Heart left ventricle (tissue), 16 donors: ENCODE measurements at regions not wholly inside any gene's neighbourhood (a gene's known extent, or its start where the extent isn't known, plus 50 kb on each side); places are given as distances from the start of the nearest gene placed in this dataset.

Experiments
- ATAC-seq, 4 donors: fragments of 200-7000 bp; cut with Tn5 transposase; one replicate each; pipeline ENCODE4 v1.9.1; 2020 to 2022; ENCODE audit warnings: moderate library complexity in 4 of 4, mild to moderate bottlenecking in 3 of 4, moderate number of reproducible peaks in 1 of 4
- DNase-seq, 5 donors: peaks; one replicate each; pipeline ENCODE4 v3.0.0-alpha.2; 2020
- H3K27ac ChIP-seq, 12 donors: fragments of 200-600 bp; sonication (generic) in 4 of 12; one replicate each; pipeline versions ENCODE4 v1.5.0 to v1.8.0; 2016 to 2022; ENCODE audit warnings: mild to moderate bottlenecking in 2 of 12
- H3K27me3 ChIP-seq, 9 donors: fragments of 200-600 bp; sonication (generic) in 2 of 9; one replicate each; pipeline versions ENCODE4 v1.5.1 to v1.8.0; 2016 to 2022; ENCODE audit warnings: mild to moderate bottlenecking in 3 of 9
- H3K36me3 ChIP-seq, 9 donors: fragments of 200-600 bp; sonication (generic) in 2 of 9; one replicate each; pipeline versions ENCODE4 v1.5.0 to v1.8.0; 2018 to 2022; ENCODE audit warnings: mild to moderate bottlenecking in 2 of 9
- H3K4me1 ChIP-seq, 12 donors: fragments of 200-600 bp; sonication (generic) in 4 of 12; one replicate each; pipeline versions ENCODE4 v1.5.0 to v1.8.0; 2016 to 2022; ENCODE audit warnings: mild to moderate bottlenecking in 3 of 12
- H3K4me3 ChIP-seq, 12 donors: fragments of 200-600 bp; sonication (generic) in 4 of 12; one replicate each; pipeline versions ENCODE4 v1.5.0 to v1.8.0; 2017 to 2022; ENCODE audit warnings: mild to moderate bottlenecking in 9 of 12, moderate library complexity in 4 of 12
- H3K9me3 ChIP-seq, 12 donors: fragments of 200-600 bp; sonication (generic) in 4 of 12; one replicate each; pipeline versions ENCODE4 v1.5.0 to v1.8.0; 2016 to 2022; ENCODE audit warnings: mild to moderate bottlenecking in 1 of 12
- POLR2A ChIP-seq, 2 donors: fragments of 450-650 bp; IDR thresholded peaks; one replicate each; pipeline ENCODE4 v1.6.1; 2017; ENCODE audit warnings: antibody characterized with exemption in 2 of 2, mild to moderate bottlenecking in 2 of 2, moderate library complexity in 2 of 2
- WGBS, 4 donors: extraction: QIAGEN DNeasy Blood & Tissue Kit in 2 of 4; methylation state at CpG; one replicate each; pipeline versions ENCODE4 v1.1.5 to v1.1.7; 2013 to 2018; 5-methylcytosine and 5-hydroxymethylcytosine counted together
- intact Hi-C, 10 donors: fragments of 100-400 bp; cut with DNase I; formaldehyde crosslinking; loops; one replicate each; pipeline versions ENCODE4 v1.11.1 to v1.14.2; 2022
- TF ChIP-seq, protein P1 (sequence below), 12 donors: fragments of 200-600 bp; sonication (generic) in 4 of 12; IDR thresholded peaks; one replicate each; pipeline versions ENCODE4 v1.5.0 to v1.8.0; 2018 to 2022; ENCODE audit warnings: antibody characterized with exemption in 12 of 12, mild to moderate bottlenecking in 5 of 12
- donor health status: ischemic (EF 13 %, LVEDD 7.1; RV severe dilation, severe dysfunction).
- donor health status: healthy with polysubstance abuse.
- donor health status: DM: no; HTN: yes; CAD: no.
- donor health status: DM: no; HTN: no; CAD: no.
- donor health status: ischemic (EF 25% LVEDD 6.9; RV normal size, moderate dysfunction).
- donor health status: ischemic (EF 25% LVEDD 5.7; RV mildly dilated, moderate dysfunction).
- donor health status: healthy.
- donor health status: DM: yes; HTN: yes; CAD: no.
- donor health status: ischemic (EF 35%, LVEDD 5.7; RV mildly dilated, moderate dysfunction).
- donor health status: nonischemic (EF 11% LVEDD 7.7; RV severe dilation, severe dysfunction).
- donor health status: DM: yes; HTN: yes; CAD: no.
- donor health status: PGD.
- donor health status: ischemic (EF 29% LVEDD 5.4; RV normal size, mild dysfunction).
- donor health status: nonischemic (EF 23%, LVEDD 6.1; RV moderate dilation, normal function).

DNA sequence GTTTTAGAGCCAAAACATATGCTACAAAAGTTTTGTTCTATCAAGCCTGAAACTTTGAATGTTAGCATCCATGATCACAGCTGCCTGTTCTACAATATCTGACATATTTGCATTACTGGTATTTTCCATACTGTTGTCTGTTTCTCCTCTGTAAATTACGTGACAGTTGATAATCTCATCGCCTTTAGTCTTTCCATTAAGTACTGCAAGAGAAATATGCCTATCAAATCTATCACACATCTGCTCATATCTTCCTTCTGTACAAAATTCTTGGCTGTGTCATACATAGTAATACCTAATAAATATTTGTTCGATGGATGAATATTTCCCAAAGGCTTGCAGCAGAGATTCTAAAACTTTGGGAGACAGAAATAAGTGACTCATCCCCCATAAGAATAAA lies 717.3 kb downstream of the OTOL1 start:
- H3K4me3 ChIP-seq, result no peak overlapping the region
- H3K9me3 ChIP-seq, result no peaks in the 10 kb centered on the region
- intact Hi-C loops, result no loop called here
- 69 to 75% (median 73%) methylated on average over 3 of the region's 3 CpGs for WGBS, 4 donors
- peaks cover 0 to 10% (median 0%) of the 10 kb centered on the region in 12 donors for H3K4me1 ChIP-seq
- ATAC-seq, result no peak
- no peak for TF ChIP-seq POLR2A (IDR thresholded peaks at IDR 0.05)
- TF ChIP-seq, protein P1, sequence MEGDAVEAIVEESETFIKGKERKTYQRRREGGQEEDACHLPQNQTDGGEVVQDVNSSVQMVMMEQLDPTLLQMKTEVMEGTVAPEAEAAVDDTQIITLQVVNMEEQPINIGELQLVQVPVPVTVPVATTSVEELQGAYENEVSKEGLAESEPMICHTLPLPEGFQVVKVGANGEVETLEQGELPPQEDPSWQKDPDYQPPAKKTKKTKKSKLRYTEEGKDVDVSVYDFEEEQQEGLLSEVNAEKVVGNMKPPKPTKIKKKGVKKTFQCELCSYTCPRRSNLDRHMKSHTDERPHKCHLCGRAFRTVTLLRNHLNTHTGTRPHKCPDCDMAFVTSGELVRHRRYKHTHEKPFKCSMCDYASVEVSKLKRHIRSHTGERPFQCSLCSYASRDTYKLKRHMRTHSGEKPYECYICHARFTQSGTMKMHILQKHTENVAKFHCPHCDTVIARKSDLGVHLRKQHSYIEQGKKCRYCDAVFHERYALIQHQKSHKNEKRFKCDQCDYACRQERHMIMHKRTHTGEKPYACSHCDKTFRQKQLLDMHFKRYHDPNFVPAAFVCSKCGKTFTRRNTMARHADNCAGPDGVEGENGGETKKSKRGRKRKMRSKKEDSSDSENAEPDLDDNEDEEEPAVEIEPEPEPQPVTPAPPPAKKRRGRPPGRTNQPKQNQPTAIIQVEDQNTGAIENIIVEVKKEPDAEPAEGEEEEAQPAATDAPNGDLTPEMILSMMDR (IDR thresholded peaks at IDR 0.05), result no peak
- no peaks in the 10 kb centered on the region for H3K36me3 ChIP-seq
- no peaks in the 10 kb centered on the region for H3K27me3 ChIP-seq
- no peak for DNase-seq
- no peak overlapping the region for H3K27ac ChIP-seq

GRCh38 chr3:162217647-162218046 lies 721.0 kb downstream of the OTOL1 start:
- Histone ChIP-seq H3K27ac (peak overlapping the region in 1 of 12 donors; percentile 18), H3K9me3 (no peaks in the 10 kb centered on the region), H3K36me3 (no peaks in the 10 kb centered on the region), H3K27me3 (no peaks in the 10 kb centered on the region), H3K4me1 (peaks cover 0 to 10% (median 0%) of the 10 kb centered on the region in 12 donors), H3K4me3 (no peak overlapping the region)
- WGBS, 4 donors, result 29 to 57% (median 44%) methylated on average over 1 of the region's 1 CpG
- TF ChIP-seq, protein P1 (IDR thresholded peaks at IDR 0.05), result no peak
- TF ChIP-seq POLR2A (IDR thresholded peaks at IDR 0.05), result no peak
- ATAC-seq, result peak in 1 of 4 donors; percentile 55
- no peak for DNase-seq
- intact Hi-C loops, result no loop called here

- Histone ChIP-seq H3K27ac (no peak overlapping the region), H3K36me3 (no peaks in the 10 kb centered on the region), H3K9me3 (no peaks in the 10 kb centered on the region), H3K4me3 (no peak overlapping the region), H3K27me3 (no peaks in the 10 kb centered on the region), H3K4me1 (peaks cover 0 to 10% (median 0%) of the 10 kb centered on the region in 12 donors)
- intact Hi-C loops, result no loop called here
- DNase-seq (no peak), ATAC-seq (no peak)
- no peak for TF ChIP-seq POLR2A (IDR thresholded peaks at IDR 0.05)
- TF ChIP-seq, protein P1 (IDR thresholded peaks at IDR 0.05), result no peak
- 40 to 91% (median 88%) methylated on average over 4 of the region's 4 CpGs for WGBS, 4 donors
Measured at GRCh38 chr3:162218479-162218878, 721.9 kb downstream of the OTOL1 start.

DNA sequence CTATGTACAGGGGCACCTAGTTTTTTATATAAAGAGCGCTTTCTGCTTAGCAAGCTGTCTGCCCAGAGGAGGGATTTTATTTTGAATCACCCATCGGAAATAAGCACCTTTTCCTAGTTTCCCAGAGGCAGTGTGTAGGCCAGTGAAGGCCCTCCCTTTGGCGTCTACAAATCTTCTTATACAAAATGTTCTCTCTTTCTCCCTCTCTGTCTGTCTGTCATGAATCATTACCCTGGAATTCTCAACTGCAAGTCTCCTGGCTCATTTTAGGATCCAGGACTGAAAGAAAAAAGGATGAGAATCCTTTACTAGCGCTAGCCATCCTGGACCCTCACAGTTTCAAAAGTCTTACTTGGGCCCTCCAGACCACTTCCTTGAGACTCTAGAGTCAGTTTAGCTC lies 728.1 kb downstream of the OTOL1 start:
- H3K9me3 ChIP-seq, result no peaks in the 10 kb centered on the region
- H3K4me3 ChIP-seq, result no peak overlapping the region
- H3K27ac ChIP-seq, result no peak overlapping the region
- 78 to 89% (median 86%) methylated on average over 4 of the region's 4 CpGs for WGBS, 4 donors
- TF ChIP-seq, protein P1 (IDR thresholded peaks at IDR 0.05), result no peak
- no peak for TF ChIP-seq POLR2A (IDR thresholded peaks at IDR 0.05)
- intact Hi-C loops, result no loop called here
- no peak for DNase-seq
- no peaks in the 10 kb centered on the region for H3K27me3 ChIP-seq
- ATAC-seq, result no peak
- H3K36me3 ChIP-seq, result no peaks in the 10 kb centered on the region
- no peaks in the 10 kb centered on the region for H3K4me1 ChIP-seq
